ENCODE measurements at regions not wholly inside any gene's neighbourhood (a gene's known extent, or its start where the extent isn't known, plus 50 kb on each side); places are given as distances from the start of the nearest gene placed in this dataset.
"Not testable (repeated sequence)": the region's sequence is repeated elsewhere in the genome, so short reads cannot be mapped to it uniquely, and the experiment has no call there.

GRCh38 chr2:240383871-240384700, 51.4 kb upstream of the GPC1 start:
- no peak for DNase-seq

GRCh38 chr2:240384711-240385450, 50.6 kb upstream of the GPC1 start:
- DNase-seq, result no peak

GRCh38 chr2:240385451-240386161, 49.9 kb upstream of the GPC1 start:
- not testable (repeated sequence) for DNase-seq
